Gastrocnemius medialis (tissue), 4 donors: ENCODE measurements at regions not wholly inside any gene's neighbourhood (a gene's known extent, or its start where the extent isn't known, plus 50 kb on each side); places are given as distances from the start of the nearest gene placed in this dataset.

ENCODE experiments used
- POLR2A ChIP-seq, 2 donors: fragments of 450-650 bp; IDR thresholded peaks; one replicate each; pipeline ENCODE4 v1.6.1; 2017; ENCODE audit warnings: antibody characterized with exemption in 2 of 2, mild to moderate bottlenecking in 2 of 2, moderate library complexity in 2 of 2
- TF ChIP-seq, protein P1 (sequence below), 5 experiments: fragments of 450-650 bp in 3 of 5; fragments of 200-600 bp in 2 of 5; sonication (generic) in 2 of 5; IDR thresholded peaks in 4 of 5; conservative IDR thresholded peaks in 1 of 5; 1 replicate in 4 of 5; 2 replicates in 1 of 5; pipeline ENCODE4 v1.5.1; 2016 to 2019; ENCODE audit warnings: antibody characterized with exemption in 5 of 5, mild to moderate bottlenecking in 3 of 5, moderate library complexity in 3 of 5

- TF ChIP-seq, protein P1, sequence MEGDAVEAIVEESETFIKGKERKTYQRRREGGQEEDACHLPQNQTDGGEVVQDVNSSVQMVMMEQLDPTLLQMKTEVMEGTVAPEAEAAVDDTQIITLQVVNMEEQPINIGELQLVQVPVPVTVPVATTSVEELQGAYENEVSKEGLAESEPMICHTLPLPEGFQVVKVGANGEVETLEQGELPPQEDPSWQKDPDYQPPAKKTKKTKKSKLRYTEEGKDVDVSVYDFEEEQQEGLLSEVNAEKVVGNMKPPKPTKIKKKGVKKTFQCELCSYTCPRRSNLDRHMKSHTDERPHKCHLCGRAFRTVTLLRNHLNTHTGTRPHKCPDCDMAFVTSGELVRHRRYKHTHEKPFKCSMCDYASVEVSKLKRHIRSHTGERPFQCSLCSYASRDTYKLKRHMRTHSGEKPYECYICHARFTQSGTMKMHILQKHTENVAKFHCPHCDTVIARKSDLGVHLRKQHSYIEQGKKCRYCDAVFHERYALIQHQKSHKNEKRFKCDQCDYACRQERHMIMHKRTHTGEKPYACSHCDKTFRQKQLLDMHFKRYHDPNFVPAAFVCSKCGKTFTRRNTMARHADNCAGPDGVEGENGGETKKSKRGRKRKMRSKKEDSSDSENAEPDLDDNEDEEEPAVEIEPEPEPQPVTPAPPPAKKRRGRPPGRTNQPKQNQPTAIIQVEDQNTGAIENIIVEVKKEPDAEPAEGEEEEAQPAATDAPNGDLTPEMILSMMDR (IDR thresholded peaks at IDR 0.05 in 4 of 5, conservative IDR thresholded peaks at IDR 0.05 in 1 of 5), result no peak
- no peak for TF ChIP-seq POLR2A (IDR thresholded peaks at IDR 0.05)
Observed at GRCh38 chr2:164198256-164198655, 423.0 kb downstream of the GRB14 start.
